Parathyroid adenoma (tissue), 2 donors: ENCODE measurements at regions not wholly inside any gene's neighbourhood (a gene's known extent, or its start where the extent isn't known, plus 50 kb on each side); places are given as distances from the start of the nearest gene placed in this dataset.

ENCODE experiments used
- H2AFZ ChIP-seq: fragments of 300-600 bp; sonication (generic); one replicate; pipeline ENCODE4 v1.7.0; 2017; ENCODE audit warnings: antibody characterized with exemption, mild to moderate bottlenecking
- H3K27ac ChIP-seq: fragments of 300-600 bp; sonication (generic); one replicate; pipeline ENCODE4 v1.7.0; 2017
- H3K27me3 ChIP-seq: fragments of 300-600 bp; sonication (generic); one replicate; pipeline ENCODE4 v1.7.0; 2017; ENCODE audit warnings: low read length; ENCODE audit not compliant: control insufficient read depth, insufficient read depth
- H3K36me3 ChIP-seq: fragments of 300-600 bp; sonication (generic); one replicate; pipeline ENCODE4 v1.7.0; 2017; ENCODE audit warnings: low read length; ENCODE audit not compliant: control insufficient read depth, insufficient read depth
- H3K4me1 ChIP-seq: fragments of 300-600 bp; sonication (generic); one replicate; pipeline ENCODE4 v1.7.0; 2017; ENCODE audit warnings: control low read depth
- H3K4me2 ChIP-seq: fragments of 300-600 bp; sonication (generic); one replicate; pipeline ENCODE4 v1.7.0; 2017; ENCODE audit warnings: low read length
- H3K4me3 ChIP-seq: fragments of 300-600 bp; sonication (generic); one replicate; pipeline ENCODE4 v1.7.0; 2017; ENCODE audit warnings: low read depth, low read length
- H3K79me2 ChIP-seq: fragments of 300-600 bp; sonication (generic); one replicate; pipeline ENCODE4 v1.7.0; 2017; ENCODE audit warnings: control low read depth
- H3K9ac ChIP-seq: fragments of 300-600 bp; sonication (generic); one replicate; pipeline ENCODE4 v1.7.0; 2017; ENCODE audit warnings: mild to moderate bottlenecking
- H3K9me3 ChIP-seq: fragments of 300-600 bp; sonication (generic); one replicate; pipeline ENCODE4 v1.7.0; 2017; ENCODE audit warnings: low read length; ENCODE audit not compliant: control insufficient read depth
- CTCF ChIP-seq: fragments of 300-600 bp; sonication (generic); IDR thresholded peaks from one replicate; pipeline ENCODE4 v1.7.0; 2017; ENCODE audit warnings: antibody characterized with exemption, mild to moderate bottlenecking
- donor health status: primary hyperparathyroidism.

DNA sequence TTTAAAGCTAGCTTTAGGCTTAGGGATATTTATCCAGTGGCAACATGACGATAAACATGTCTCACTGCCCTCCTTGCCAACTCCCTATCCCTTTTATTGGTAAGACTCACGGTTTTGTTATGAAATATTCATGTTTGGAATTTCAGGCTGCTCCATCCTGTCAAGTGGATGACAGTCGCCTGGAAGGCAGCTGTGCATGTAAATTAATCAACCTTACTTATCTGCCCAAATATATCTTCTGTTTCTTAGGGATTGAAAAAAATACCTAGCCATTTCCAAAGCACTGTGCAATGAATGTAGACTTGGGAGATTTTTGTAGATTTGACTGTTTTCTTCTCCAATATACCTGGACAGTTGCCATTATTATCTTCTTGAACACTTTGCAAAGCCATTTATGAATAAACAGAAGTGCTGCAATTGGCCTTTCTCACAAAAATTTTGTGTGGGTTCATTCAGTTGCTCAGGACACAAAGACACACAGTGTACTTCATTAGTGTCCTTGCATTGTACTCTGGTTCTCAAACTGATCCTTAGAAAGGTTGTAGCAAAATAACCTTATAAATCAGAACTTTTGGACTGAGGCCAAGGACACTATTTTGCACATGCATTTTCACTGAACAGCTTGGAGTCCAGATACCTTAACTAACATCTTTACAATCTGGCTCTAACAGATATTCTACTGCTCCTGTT is 889.4 kb upstream of the SEMA6A start:
- no peak overlapping the region for H3K4me3 ChIP-seq
- no peak overlapping the region for H3K27ac ChIP-seq
- no peaks in the 10 kb centered on the region for H3K9me3 ChIP-seq
- no peak for TF ChIP-seq CTCF
- no peak overlapping the region for H2AFZ ChIP-seq
- no peaks in the 10 kb centered on the region for H3K36me3 ChIP-seq
- no peaks in the 10 kb centered on the region for H3K4me1 ChIP-seq
- no peaks in the 10 kb centered on the region for H3K79me2 ChIP-seq
- no peak overlapping the region for H3K9ac ChIP-seq
- no peak overlapping the region for H3K4me2 ChIP-seq
- H3K27me3 ChIP-seq: no peaks in the 10 kb centered on the region

- no peak overlapping the region for H3K9ac ChIP-seq
- H3K4me2 ChIP-seq: no peak overlapping the region
- H3K36me3 ChIP-seq: no peaks in the 10 kb centered on the region
- H3K27me3 ChIP-seq: no peaks in the 10 kb centered on the region
- TF ChIP-seq CTCF: no peak
- no peaks in the 10 kb centered on the region for H3K4me1 ChIP-seq
- H3K4me3 ChIP-seq: no peak overlapping the region
- H2AFZ ChIP-seq: no peak overlapping the region
- no peak overlapping the region for H3K27ac ChIP-seq
- no peaks in the 10 kb centered on the region for H3K79me2 ChIP-seq
- no peaks in the 10 kb centered on the region for H3K9me3 ChIP-seq
Observed at GRCh38 chr5:117461966-117462365, 887.3 kb upstream of the SEMA6A start.

DNA sequence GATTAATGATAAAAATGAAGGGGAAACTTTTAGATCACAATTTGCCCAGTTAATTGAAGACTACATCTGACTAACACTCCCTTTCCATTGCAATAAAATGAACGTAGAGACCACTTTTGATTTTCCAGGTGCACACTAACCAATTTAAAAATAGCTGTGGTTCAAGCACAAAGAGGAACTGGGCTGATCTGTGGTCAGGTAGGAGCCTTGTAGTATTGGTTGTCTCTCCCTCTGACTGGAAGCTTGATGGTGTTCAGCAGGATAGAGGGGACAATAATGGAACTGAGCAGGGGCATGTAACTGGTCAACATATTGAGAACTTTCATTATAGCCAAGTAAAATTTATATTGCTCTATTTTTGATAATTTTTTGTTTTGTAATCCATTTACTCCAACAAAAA is 886.8 kb upstream of the SEMA6A start:
- TF ChIP-seq CTCF: no peak
- H3K27me3 ChIP-seq: no peaks in the 10 kb centered on the region
- H2AFZ ChIP-seq: no peak overlapping the region

DNA sequence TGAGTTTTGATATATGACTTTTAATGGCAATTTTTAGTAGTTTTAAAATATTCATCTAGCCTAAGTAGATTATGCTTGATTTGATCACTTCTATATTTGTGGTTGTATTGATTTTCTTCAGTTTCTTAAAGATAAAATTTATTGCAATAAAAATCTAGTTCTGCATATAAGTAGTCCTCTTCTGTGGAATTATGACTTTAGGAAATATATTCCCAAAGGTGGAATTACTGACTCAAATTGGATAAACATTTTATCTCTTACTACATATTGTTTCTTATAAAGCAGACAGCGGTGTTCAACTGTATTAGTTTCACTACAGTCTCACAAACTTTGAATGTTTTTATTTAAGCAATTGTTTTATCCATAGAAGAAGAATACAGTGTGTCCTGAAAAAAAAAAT is 883.0 kb upstream of the SEMA6A start:
- no peak for TF ChIP-seq CTCF
- Histone ChIP-seq H3K4me3 (no peak overlapping the region), H3K4me1 (no peaks in the 10 kb centered on the region), H3K4me2 (no peak overlapping the region), H3K9ac (no peak overlapping the region), H3K27me3 (no peaks in the 10 kb centered on the region), H3K27ac (no peak overlapping the region), H2AFZ (no peak overlapping the region), H3K9me3 (no peaks in the 10 kb centered on the region), H3K79me2 (no peaks in the 10 kb centered on the region), H3K36me3 (no peaks in the 10 kb centered on the region)

More for the DNA sequence above, 886.8 kb upstream of the SEMA6A start:
- Histone ChIP-seq H3K4me1 (no peaks in the 10 kb centered on the region), H3K9me3 (no peaks in the 10 kb centered on the region), H3K27ac (no peak overlapping the region), H3K36me3 (no peaks in the 10 kb centered on the region), H3K9ac (no peak overlapping the region), H3K79me2 (no peaks in the 10 kb centered on the region), H3K4me2 (no peak overlapping the region), H3K4me3 (no peak overlapping the region)

DNA sequence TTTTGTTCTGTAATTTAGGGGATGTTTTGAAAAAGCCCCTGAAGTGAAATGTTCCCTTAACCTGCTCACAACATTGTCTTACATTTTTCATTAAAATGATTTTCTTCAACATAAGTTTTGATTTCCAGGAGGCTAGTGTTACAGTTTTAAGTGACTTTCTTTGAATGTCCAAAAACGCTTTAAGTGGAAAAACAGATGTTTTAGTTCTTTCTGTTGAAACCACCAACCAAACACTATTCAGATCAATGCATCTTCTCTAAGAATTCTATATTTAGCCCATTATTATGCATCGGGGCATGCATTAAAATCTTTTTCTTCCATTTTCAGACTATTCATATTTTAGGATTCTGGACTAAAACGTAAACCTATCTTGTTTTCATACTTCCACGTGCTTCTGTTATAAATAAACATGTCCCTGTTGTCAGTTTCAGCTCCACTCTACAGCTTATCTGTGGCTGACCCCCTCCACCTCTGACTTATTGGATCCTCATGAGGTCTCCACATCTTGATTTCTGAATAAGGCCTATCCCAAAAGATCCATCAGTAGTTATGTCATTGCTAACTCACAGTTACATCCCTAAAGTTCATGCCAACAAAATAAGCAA is 882.3 kb upstream of the SEMA6A start:
- H3K27ac ChIP-seq: no peak overlapping the region
- TF ChIP-seq CTCF: no peak

More for the DNA sequence above, 882.3 kb upstream of the SEMA6A start:
- no peaks in the 10 kb centered on the region for H3K4me1 ChIP-seq
- no peaks in the 10 kb centered on the region for H3K27me3 ChIP-seq
- no peak overlapping the region for H3K4me3 ChIP-seq
- no peaks in the 10 kb centered on the region for H3K79me2 ChIP-seq
- H3K4me2 ChIP-seq: no peak overlapping the region
- no peaks in the 10 kb centered on the region for H3K36me3 ChIP-seq
- no peak overlapping the region for H2AFZ ChIP-seq
- no peak overlapping the region for H3K9ac ChIP-seq
- H3K9me3 ChIP-seq: no peaks in the 10 kb centered on the region
